Osteoblast (primary cell): ENCODE measurements at regions not wholly inside any gene's neighbourhood (a gene's known extent, or its start where the extent isn't known, plus 50 kb on each side); places are given as distances from the start of the nearest gene placed in this dataset.
"Not testable (repeated sequence)": the region's sequence is repeated elsewhere in the genome, so short reads cannot be mapped to it uniquely, and the experiment has no call there.

Experiments
- DNase-seq: peaks from one replicate; pipeline ENCODE4 v3.0.0; 2011; ENCODE audit warnings: low spot score, mixed read lengths; ENCODE audit not compliant: insufficient read length; ENCODE audit errors: missing footprints
- H2AFZ ChIP-seq: 2 replicates; pipeline ENCODE4 v1.6.0; 2011; ENCODE audit warnings: mild to moderate bottlenecking, low read length
- H3K27ac ChIP-seq: 2 replicates; pipeline ENCODE4 v1.5.1; 2011; ENCODE audit warnings: mild to moderate bottlenecking, low read depth, low read length, moderate library complexity
- H3K27me3 ChIP-seq: 2 replicates; pipeline ENCODE4 v1.6.0; 2012; ENCODE audit warnings: mild to moderate bottlenecking, control low read depth, inconsistent platforms, low read length, moderate library complexity; ENCODE audit not compliant: insufficient read depth
- H3K36me3 ChIP-seq: 2 replicates; pipeline ENCODE4 v1.5.1; 2011; ENCODE audit warnings: mild to moderate bottlenecking, low read length, control low read depth, moderate library complexity; ENCODE audit not compliant: insufficient read depth
- H3K4me1 ChIP-seq: 2 replicates; pipeline ENCODE4 v1.5.1; 2011; ENCODE audit warnings: mild to moderate bottlenecking, low read length, control low read depth, moderate library complexity; ENCODE audit not compliant: insufficient read depth
- H3K4me2 ChIP-seq: 2 replicates; pipeline ENCODE4 v1.6.0; 2011; ENCODE audit warnings: mild to moderate bottlenecking, low read length; ENCODE audit not compliant: insufficient read depth
- H3K4me3 ChIP-seq: fragments of 200-600 bp; sonication (generic); 3 replicates; pipeline ENCODE4 v1.5.1; 2012; ENCODE audit warnings: mild to moderate bottlenecking, low read length, inconsistent platforms; ENCODE audit not compliant: insufficient read depth
- H3K79me2 ChIP-seq: 2 replicates; pipeline ENCODE4 v1.6.0; 2012; ENCODE audit warnings: mild to moderate bottlenecking, low read length, control low read depth, inconsistent platforms; ENCODE audit not compliant: insufficient read depth
- H3K9me3 ChIP-seq: 2 replicates; pipeline ENCODE4 v1.5.1; 2011; ENCODE audit warnings: low read depth, low read length, control low read depth
- H4K20me1 ChIP-seq: 2 replicates; pipeline ENCODE4 v1.6.0; 2012; ENCODE audit warnings: mild to moderate bottlenecking, low read length, control low read depth; ENCODE audit not compliant: insufficient read depth
- CTCF ChIP-seq: IDR thresholded peaks from 2 replicates; pipeline ENCODE4 v1.5.1; 2011; ENCODE audit warnings: mild to moderate bottlenecking, low read depth, low read length, moderate library complexity; ENCODE audit errors: extremely low read depth

- no peaks in the 10 kb centered on the region for H3K4me1 ChIP-seq
- no peaks in the 10 kb centered on the region for H3K79me2 ChIP-seq
- H3K9me3 ChIP-seq = no peaks in the 10 kb centered on the region
- no peak overlapping the region for H2AFZ ChIP-seq
- no peak overlapping the region for H3K4me2 ChIP-seq
- no peaks in the 10 kb centered on the region for H3K36me3 ChIP-seq
- no peak for TF ChIP-seq CTCF
- H3K27me3 ChIP-seq = no peaks in the 10 kb centered on the region
- H4K20me1 ChIP-seq = no peaks in the 10 kb centered on the region
- DNase-seq = no peak
- H3K27ac ChIP-seq = no peak overlapping the region
- no peak overlapping the region for H3K4me3 ChIP-seq
These were observed 195.7 kb downstream of the GPAT3 start for GRCh38 chr4:83731609-83732008.

GRCh38 chr4:83730958-83731357, 195.1 kb downstream of the GPAT3 start:
- not testable (repeated sequence) for H3K4me2 ChIP-seq, H3K79me2 ChIP-seq, H3K27ac ChIP-seq, H2AFZ ChIP-seq, H3K36me3 ChIP-seq, H3K4me1 ChIP-seq, DNase-seq, H4K20me1 ChIP-seq, H3K27me3 ChIP-seq, H3K4me3 ChIP-seq, H3K9me3 ChIP-seq

GRCh38 chr4:83728191-83728590, 192.3 kb downstream of the GPAT3 start:
- DNase-seq = no peak
- Histone ChIP-seq H3K4me3 (no peak overlapping the region), H3K79me2 (no peaks in the 10 kb centered on the region), H3K9me3 (no peaks in the 10 kb centered on the region), H2AFZ (no peak overlapping the region), H3K4me2 (no peak overlapping the region), H3K36me3 (no peaks in the 10 kb centered on the region), H3K4me1 (no peaks in the 10 kb centered on the region), H4K20me1 (no peaks in the 10 kb centered on the region), H3K27me3 (no peaks in the 10 kb centered on the region), H3K27ac (no peak overlapping the region)
- no peak for TF ChIP-seq CTCF

GRCh38 chr4:83725336-83726085, 189.6 kb downstream of the GPAT3 start:
- H3K4me3 ChIP-seq = no peak overlapping the region
- no peak overlapping the region for H2AFZ ChIP-seq
- no peak overlapping the region for H3K4me2 ChIP-seq
- H3K4me1 ChIP-seq = no peaks in the 10 kb centered on the region
- H3K27me3 ChIP-seq = peaks cover 3% of the 10 kb centered on the region
- TF ChIP-seq CTCF = no peak
- no peaks in the 10 kb centered on the region for H3K36me3 ChIP-seq
- H3K79me2 ChIP-seq = no peaks in the 10 kb centered on the region
- DNase-seq = no peak
- H4K20me1 ChIP-seq = no peaks in the 10 kb centered on the region
- no peak overlapping the region for H3K27ac ChIP-seq
- no peaks in the 10 kb centered on the region for H3K9me3 ChIP-seq
